GM18861 (cell line): ENCODE measurements at regions not wholly inside any gene's neighbourhood (a gene's known extent, or its start where the extent isn't known, plus 50 kb on each side); places are given as distances from the start of the nearest gene placed in this dataset.

Experiments
- ATAC-seq: cut with Tn5 transposase; IDR thresholded peaks from one replicate; pipeline ENCODE4 v1.9.1; 2021; ENCODE audit not compliant: unreplicated experiment

DNA sequence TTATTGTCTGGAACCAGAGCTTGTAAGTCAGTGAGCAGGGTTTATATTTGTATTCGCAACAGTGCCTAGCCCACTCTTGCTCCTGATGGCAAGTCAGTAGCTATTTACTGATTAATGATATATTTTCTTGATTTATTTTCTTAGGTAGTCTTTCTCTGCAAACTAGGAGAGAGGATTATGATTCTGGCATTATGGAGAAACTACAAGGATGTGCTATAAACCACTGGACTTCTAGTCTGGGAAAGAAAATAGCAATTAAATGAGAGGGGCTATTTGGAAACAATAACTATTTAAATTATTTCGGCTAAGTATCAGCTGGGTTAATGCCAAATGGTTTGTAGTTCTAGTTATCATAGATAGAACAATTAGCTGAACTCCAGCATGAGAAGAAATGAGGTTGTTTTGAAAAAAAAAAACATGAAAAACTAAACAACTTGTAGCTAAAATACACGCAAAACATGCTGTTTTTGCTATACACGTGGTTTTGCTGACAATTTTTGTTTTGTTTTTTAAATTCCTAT, 304.9 kb upstream of the TCF21 start:
- ATAC-seq: no peak

DNA sequence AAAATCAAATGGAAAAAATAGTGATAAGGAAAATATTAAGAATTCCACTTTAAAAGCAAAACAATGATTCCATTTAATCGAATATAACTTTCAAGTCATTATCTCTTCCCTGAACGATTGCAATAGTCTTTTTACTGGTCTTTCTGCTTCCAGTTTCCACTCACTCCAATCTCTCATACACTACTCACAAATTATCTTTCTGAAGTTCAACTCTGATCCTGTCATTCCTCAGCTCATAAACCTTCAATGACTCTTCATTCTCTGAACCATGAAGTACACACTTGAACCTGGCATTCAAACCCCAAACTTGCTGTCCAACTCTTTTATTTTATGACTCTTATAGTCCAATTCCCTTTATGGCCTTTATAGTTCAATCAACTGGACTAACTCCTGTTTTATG, 304.1 kb upstream of the TCF21 start:
- no peak for ATAC-seq

DNA sequence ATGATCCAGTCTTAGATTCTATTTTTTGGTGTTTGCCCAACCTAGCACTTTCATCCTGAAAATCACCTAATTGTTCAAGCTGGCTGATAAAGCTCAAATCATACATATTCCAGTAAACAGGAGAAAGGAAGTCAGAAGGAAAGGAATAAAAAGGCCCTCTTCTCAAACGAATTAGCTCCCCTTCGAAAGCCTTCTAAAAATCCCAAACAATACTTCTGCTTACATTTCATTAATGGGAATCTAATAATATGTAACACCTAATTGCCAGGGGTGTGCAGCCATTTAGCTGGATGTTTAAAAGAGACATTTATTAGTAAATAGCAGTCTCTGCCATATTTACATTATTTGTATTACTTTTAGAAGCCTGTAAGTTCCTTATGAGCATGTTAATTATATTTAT, 302.9 kb upstream of the TCF21 start:
- ATAC-seq: no peak

DNA sequence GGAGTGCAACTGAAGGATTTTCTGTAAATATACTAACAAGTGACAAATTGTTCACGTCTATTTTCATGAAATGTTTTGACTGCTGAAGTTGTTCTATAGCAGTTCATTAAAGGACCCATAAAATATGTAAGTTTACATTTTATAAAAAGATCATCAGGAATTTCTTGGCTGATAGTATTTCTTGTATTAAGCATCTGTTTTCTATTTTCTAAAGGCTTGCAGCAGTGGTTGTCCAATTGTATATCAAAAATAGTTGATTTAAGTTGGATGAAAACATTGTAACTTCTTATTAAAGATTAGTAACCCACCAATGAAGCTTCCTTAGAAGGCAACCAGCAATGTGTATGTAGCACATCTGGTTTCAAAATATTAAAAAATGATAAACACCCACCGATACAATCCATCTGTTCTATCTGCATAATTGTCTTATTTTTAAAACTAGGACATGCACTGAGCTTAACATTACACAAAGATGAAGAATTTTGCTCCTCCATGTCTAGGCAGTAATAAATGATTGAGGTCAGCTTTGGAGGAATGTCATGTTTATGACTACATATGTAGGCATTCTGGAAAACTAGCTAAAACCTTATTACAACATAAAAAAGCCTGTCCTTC, 301.3 kb upstream of the TCF21 start:
- no peak for ATAC-seq

DNA sequence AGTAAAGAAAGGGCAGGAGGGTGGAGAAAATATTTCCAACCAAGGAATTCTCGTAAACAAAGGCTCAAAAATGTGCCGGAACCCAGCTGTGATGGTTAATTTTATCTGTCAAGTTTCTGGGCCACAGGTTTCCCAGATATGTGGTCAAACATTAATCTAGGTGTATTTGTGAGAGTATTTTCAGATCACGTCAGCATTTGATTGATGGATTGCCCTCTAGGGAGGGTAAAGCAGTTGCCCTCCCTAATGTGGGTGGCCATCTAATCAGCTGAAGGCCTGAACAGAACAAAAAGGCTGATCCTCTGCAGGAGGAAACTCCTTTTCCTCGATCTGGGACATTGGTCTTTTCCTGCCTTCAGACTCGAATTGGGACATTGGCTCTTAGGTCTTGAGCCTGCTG, 298.7 kb upstream of the TCF21 start:
- ATAC-seq: no peak

DNA sequence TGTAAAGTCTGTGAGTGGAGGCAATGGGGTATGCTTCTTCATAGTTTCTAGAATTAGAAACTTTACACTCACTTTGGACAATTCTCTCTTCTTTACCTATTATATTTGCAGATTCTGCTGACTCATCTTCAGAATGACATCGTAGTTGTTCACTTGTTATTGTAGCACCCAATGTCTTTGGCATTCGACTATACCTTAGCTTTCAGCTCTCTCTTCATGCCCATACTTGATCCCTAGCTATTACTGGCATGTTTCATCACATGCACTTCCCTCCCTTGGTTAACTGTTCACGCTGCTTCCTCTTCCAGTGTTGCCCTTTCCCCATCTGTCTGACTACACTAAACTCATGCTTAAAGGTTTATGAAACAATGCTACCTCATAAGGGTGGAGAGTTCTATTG, 298.1 kb upstream of the TCF21 start:
- no peak for ATAC-seq

DNA sequence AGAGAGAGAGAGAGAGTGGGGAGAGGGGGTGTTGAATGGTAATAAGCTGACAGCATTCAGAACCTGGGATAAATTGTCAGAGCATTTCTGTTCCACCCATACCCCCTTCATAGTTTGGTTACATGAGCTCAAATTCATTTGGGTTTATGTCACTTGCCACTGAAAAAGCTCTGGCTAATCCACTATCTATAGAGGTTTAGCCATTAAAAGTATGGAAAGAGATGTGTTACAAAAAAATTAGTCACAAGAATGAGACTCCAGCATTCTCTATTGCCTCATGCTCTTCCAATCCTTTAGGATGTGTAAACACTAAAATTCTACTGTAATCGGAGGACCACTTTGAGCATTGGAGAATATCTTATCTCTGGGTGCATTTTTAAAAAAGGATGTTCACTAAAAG, 297.6 kb upstream of the TCF21 start:
- no peak for ATAC-seq

DNA sequence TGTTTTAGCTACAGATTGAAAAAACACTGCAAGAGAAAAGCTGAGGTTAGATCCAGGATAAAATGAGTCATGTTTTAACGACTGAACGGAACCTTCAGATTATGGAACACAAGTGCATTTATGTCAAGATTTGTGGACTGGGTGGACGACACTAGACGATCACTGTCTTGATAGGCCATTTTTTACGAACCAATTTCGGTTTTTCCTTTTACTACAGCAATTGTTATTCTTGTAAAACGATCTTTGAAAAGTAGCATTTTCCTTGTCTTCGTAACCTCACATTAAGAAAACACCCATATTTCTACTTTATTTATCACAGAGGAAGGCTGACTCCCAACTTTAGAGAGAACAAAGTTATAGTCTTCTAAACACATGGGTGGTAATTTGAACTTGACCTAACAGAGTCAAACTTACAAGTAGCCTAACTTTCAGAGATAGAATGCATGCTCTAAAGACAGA, 294.2 kb upstream of the TCF21 start:
- ATAC-seq: no peak

DNA sequence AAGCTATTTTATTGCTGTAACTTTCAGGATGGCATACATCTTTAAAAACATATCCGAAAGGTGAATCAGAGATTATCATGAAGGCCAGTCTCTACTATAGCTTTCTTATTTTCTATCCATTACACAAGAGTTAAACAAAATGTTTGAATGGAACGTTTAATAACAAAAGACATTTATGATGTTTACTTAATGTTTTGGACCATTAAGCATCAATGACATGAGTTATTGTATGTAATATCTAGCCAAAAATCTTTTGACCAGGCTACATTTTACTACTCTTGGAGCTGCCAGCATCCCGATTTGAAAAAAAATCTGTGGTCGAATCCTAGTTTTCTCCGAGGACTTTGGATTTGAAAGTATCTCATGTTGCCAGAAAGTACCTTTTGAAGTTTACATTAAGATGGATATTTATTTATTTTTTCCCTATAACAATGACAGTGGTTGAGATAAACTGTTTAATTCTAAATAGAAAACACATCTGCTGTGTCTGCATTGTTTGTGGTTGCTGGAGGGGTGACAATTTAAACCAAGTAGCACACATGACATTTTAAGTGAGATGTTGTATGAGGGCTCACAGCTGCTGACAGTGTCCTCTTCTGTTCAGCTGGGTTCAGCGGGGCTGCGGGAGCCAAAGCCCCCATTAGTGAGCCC, 293.7 kb upstream of the TCF21 start:
- no peak for ATAC-seq

DNA sequence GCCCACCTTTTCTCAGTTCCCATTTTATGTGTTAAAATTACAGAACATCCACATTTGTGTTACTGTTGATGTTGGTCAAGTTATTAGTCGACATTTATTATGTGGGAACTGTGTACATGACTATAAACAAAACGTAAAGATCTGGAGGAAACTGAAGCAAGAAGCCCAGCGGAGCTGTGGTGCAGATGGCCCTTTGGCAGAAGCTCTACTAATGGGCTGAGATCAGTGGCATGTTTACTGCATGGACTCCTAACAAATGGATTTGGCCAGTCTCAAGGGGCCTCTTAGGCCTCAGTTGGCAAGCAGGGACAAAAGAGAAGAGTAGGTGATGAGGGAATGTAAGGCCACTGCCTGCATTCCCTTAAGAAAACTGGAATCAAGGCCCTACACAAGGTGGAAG, 282.1 kb upstream of the TCF21 start:
- ATAC-seq: no peak

DNA sequence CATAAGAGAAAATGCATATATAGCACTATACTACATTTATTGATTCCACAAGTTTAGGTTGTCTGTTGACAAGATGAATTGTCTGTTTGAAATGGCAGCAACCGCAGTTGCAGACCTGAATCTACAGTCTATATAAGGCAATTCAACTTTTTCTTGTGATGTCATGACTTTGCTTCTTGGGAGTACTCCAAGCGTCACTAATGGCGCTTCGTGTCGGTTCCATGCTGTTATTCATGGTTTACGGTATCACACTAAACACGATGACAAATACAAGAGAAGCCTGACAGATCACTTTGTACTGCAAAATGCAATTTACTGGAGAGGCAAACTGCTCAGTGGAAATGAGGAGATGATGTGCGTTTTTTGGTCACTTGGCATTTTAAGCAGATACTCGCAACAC, 280.3 kb upstream of the TCF21 start:
- no peak for ATAC-seq

DNA sequence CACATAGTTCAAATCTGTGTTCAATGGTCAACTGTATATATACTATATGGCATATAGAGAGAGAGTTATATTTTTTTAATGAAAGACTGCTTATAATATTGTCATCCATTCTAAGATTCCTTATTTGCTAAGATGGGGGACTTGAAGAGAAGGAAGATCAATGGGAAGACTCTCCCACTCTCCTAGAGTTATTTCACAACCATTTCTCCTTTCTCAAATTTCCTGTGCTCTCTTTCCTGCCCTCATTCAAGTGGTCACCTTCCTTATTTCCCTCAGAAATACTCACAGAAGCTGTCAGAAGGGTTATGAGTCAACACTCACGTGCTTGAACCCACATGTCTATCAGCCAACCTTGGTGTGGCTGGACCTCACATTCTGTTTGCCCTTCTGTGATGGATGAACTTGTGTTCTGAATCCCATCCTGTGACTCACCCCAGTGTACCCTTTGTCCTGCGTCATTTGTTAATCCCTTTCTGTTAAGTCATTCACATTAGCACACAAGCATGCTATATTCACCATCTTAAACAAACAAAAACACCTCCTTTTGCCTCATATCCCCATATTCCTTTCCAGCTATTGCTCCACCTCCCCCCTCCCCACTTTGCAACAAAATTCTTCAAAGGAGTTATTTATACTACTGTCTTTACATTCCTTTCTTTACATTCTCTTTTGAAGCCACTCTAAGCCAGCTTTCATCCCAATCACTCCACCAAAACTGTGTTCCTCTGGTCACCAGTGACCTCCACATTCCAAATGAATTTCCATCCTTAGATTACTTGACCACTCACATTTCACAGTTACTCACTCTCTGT, 279.3 kb upstream of the TCF21 start:
- no peak for ATAC-seq

DNA sequence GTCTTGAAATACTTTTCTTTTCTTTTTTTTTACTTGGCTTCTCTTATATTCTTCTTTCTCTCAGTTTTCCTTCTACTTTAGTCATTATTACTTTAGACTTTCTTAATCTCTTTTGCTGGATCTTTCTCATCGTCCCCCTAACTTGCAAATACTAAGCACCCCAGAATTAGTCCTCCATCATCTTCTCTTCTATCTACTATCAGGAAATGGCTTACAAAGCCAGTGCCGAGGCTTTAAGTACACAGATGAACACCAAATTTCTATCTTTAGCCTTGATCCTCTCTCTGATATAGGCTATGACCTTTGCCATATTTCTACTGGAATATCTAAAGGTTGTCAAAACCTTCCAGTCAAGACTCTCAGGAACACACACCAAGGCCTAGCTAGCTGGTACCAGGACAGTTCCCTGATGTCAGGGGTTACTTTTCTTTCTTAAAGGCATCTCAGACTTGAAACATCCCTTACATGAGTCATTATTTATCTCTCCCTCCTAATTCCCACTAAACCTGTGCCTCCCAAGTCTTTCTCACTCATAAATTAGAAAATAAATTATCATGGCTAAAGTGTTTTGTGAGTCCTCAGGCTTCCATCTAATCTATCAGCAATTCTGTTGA, 278.6 kb upstream of the TCF21 start:
- ATAC-seq: no peak

DNA sequence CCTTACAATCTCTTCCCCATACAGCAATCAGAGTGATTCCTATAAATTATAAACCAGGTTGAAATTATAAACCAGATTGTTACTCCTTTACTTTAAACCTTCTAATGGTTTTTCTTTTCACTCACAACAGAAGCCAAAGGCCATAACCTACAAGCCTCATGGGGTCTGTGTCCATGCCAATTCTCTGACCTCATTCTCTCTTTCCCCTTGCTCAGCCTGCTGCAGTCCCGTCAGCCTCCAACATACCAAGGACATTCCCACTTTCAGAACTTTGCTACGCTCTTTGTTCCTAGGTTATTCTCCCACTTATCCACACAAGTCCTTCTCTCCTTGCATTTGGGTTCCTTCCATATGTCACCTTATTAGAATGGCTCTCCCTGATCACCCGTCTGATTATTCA, 277.9 kb upstream of the TCF21 start:
- ATAC-seq: no peak

DNA sequence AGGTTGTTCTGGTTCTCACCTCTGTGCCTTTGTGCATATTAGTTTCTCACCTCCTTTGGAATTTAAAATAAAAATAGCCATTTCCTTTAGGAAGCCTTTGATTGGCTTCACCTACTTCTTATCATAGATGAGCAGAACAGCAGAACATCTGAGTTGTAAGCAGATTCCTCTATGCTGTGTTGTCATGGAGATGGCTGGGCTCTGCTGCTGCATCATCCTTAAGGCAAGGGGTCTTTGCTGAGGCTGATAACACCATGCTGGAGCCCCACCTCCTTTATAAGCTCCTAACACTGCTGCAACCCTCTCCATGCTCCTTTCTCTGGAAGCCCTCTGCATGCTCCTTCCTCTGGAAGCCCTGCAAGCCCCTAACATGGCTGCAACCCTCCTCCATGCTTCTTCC, 276.5 kb upstream of the TCF21 start:
- ATAC-seq: no peak

DNA sequence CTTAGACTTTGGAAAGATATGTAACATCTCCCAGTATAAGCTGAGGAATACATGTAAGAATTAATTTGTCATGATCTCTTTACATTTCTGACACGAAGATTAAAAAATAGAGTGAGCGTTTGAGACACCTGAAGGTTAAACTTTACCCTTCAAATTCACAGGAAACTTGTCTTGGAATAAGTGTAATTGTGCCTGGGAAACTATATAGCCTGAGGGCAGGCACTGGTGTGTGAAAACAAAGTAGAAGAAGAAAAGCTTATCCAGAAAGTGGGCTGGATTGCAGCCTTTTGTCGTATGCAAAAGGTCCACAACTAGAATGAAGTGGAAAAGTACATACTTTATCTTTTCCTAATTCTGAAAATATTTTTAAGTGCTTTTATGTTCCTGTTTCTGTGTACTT, 275.7 kb upstream of the TCF21 start:
- no peak for ATAC-seq

DNA sequence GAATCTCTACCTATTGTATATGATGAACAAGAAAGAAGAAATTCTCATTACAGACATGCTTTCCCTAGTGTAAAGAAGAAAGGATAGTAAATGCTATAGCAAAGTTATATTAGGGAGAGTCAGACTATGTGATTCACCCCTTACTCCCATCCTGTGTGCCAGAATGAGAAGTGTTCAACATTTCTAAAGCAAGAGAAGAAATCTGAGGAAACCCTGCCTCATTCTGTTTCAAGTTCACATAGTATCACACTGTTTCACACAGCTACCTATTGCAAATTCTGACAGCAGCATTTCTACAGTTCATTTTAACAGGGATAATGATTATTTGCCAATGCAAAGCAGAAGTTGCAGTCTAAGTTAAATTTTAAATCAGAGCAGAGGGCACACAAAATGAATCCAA, 267.2 kb upstream of the TCF21 start:
- ATAC-seq: no peak

DNA sequence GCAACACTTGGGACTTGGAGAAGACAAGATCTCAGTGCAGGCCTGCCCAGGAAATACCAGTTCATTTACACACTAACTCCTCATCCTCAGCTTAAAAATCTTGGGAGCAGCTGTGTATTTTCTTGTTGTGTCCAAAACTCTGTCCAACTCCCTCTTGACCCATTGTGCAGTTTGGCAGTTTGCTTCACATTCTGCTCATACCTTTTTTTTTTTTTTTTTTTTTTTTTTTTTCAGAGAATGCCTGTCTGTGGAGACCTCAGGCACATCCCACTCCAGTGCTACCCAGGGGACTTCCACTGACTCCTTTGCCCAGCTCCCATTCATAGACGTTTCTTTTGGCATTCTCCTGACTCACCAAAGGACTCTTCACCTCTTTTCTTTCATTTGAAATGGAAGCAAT, 265.8 kb upstream of the TCF21 start:
- ATAC-seq: no peak

DNA sequence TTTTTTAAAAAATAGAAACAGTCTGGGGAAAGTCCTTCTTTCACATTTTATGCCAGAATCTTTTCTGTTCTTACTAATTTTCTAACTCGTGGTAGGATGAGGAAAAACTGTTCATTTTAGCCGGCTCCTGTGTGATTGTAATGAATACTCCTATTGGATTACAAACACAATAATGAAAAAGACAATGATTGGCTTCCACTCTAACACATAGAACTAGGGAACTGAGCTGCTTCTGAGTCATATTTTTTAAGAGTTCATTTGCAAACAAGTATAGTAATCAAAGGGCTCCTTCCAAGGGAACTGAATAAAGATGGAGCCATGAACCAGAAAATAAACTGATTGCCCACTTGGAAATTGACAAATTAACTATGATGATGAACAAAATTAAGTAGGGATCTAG, 265.3 kb upstream of the TCF21 start:
- ATAC-seq: no peak

DNA sequence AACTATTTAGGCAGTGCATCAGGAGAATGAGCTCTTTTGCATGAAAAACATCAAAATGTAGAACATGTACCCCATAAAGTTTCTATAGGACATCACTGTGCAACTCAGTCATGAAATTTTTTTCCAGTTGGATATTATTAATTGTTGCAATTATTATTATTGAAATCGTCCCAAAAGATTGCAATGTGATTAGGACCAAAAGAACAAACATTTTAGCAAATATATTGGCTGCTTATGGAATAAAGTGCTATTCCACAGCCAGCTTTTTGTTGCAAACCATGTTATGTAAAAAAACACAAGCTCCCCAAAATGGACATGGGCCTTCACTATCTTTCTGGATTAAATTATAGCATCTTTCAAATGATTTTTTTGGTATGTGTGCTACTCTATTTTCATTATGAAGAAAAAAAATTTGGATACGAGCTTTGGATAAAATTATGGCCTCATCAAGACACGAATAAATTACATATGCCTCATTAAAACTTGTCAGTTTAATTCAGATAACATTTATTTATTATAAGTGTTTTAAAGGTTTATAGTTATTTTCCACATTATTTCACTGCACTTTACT, 262.7 kb upstream of the TCF21 start:
- no peak for ATAC-seq

DNA sequence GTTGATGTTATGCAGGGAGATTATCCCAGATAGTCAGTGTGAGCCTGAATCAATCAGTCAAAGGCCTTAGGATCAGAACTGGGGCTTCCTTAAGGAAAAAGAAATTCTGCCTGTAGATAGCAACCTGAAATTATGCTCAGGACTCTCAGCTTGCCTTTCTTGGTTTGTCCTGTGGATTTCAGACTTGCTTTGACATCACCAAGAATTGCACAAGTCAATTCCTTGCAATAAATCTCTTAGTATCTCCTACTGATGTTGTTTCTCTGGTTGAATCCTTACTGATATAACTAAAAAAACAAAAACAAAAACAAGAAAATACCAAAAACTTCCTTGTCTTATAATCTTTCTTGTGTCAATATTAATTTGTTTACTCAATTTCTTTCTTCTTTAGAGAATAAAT, 258.9 kb upstream of the TCF21 start:
- ATAC-seq: no peak
